PC-9 (cell line): ENCODE measurements at regions not wholly inside any gene's neighbourhood (a gene's known extent, or its start where the extent isn't known, plus 50 kb on each side); places are given as distances from the start of the nearest gene placed in this dataset.

Source experiments
- BruUV-seq: library from RNA; stranded (reverse); fragments of 400-500 nt; replicated peaks from 2 replicates; lab custom pipeline; 2021; lab: Mats Ljungman, UMichigan
- CTCF ChIA-PET: fragments of 300-600 bp; sonication (Branson Sonifier 250); formaldehyde crosslinking; loops from one replicate; lab custom pipeline; 2022; ENCODE audit warnings: antibody characterized with exemption; lab: Charles Lee
- POLR2A ChIA-PET: fragments of 300-600 bp; sonication (Branson Sonifier 250); formaldehyde crosslinking; loops from one replicate; lab custom pipeline; 2022; ENCODE audit warnings: antibody characterized with exemption; ENCODE audit not compliant: unreplicated experiment; lab: Charles Lee
- DNase-seq, 2 experiments: peaks; one replicate each; pipeline versions ENCODE4 v3.0.0 to v3.0.0-alpha.2; 2015 to 2022; ENCODE audit warnings: mixed read lengths in 1 of 2
- H2AFZ ChIP-seq: fragments of 200-600 bp; sonication (generic); 2 replicates; pipeline ENCODE4 v1.8.1; 2017; ENCODE audit warnings: antibody characterized with exemption
- H3F3A ChIP-seq: fragments of 200-600 bp; sonication (generic); 2 replicates; pipeline ENCODE4 v1.8.1; 2017; ENCODE audit warnings: antibody characterized with exemption, mild to moderate bottlenecking, low read depth; ENCODE audit not compliant: insufficient read depth
- H3K27ac ChIP-seq: fragments of 200-600 bp; sonication (generic); 2 replicates; pipeline ENCODE4 v1.6.1; 2016; ENCODE audit warnings: mixed run types
- H3K27me3 ChIP-seq: fragments of 200-600 bp; sonication (generic); 2 replicates; pipeline ENCODE4 v1.6.1; 2016; ENCODE audit warnings: low read depth, mixed run types; ENCODE audit not compliant: insufficient read depth
- H3K36me3 ChIP-seq: fragments of 200-600 bp; sonication (generic); 2 replicates; pipeline ENCODE4 v1.6.1; 2016; ENCODE audit warnings: low read depth, mixed run types
- H3K4me1 ChIP-seq: fragments of 200-600 bp; sonication (generic); replicated peaks from 2 replicates; pipeline ENCODE4 v1.6.1; 2016; ENCODE audit warnings: mixed run types; ENCODE audit not compliant: insufficient read depth
- H3K4me2 ChIP-seq: fragments of 200-600 bp; sonication (generic); 2 replicates; pipeline ENCODE4 v1.6.1; 2017; ENCODE audit warnings: mixed run types
- H3K4me3 ChIP-seq: fragments of 200-600 bp; sonication (generic); 2 replicates; pipeline ENCODE4 v1.6.1; 2016; ENCODE audit warnings: mixed run types
- H3K79me2 ChIP-seq: fragments of 200-600 bp; sonication (generic); 2 replicates; pipeline ENCODE4 v1.6.1; 2017; ENCODE audit warnings: low read depth, mixed run types
- H3K9me2 ChIP-seq: fragments of 200-600 bp; sonication (generic); 2 replicates; pipeline ENCODE4 v1.8.1; 2017; ENCODE audit warnings: mild to moderate bottlenecking; ENCODE audit not compliant: insufficient read depth
- H3K9me3 ChIP-seq: fragments of 200-600 bp; sonication (generic); 2 replicates; pipeline ENCODE4 v1.8.1; 2016; ENCODE audit warnings: low read depth; ENCODE audit not compliant: insufficient read depth
- H4K20me1 ChIP-seq: fragments of 200-600 bp; sonication (generic); 2 replicates; pipeline ENCODE4 v1.8.1; 2017; ENCODE audit not compliant: insufficient read depth
- CTCF ChIP-seq: fragments of 200-600 bp; sonication (generic); conservative IDR thresholded peaks from 2 replicates; pipeline ENCODE4 v1.6.1; 2017; ENCODE audit warnings: mixed run types, antibody characterized with exemption, mild to moderate bottlenecking, moderate library complexity
- EZH2 ChIP-seq: fragments of 200-600 bp; sonication (generic); IDR thresholded peaks from 2 replicates; pipeline ENCODE4 v1.8.0; 2017; ENCODE audit warnings: antibody characterized with exemption, low read depth
- intact Hi-C: fragments of 100-400 bp; cut with micrococcal nuclease; formaldehyde crosslinking; loops from one replicate; pipeline ENCODE4 v1.10.0; 2022; ENCODE audit not compliant: unreplicated experiment

GRCh38 chr1:87878873-87879272, 550.2 kb downstream of the LMO4 start:
- Histone ChIP-seq H3K9me3 (no peaks in the 10 kb centered on the region), H4K20me1 (no peaks in the 10 kb centered on the region), H2AFZ (no peak overlapping the region), H3K27ac (no peak overlapping the region), H3K4me2 (no peak overlapping the region), H3K4me1 (no peaks in the 10 kb centered on the region), H3K9me2 (no peaks in the 10 kb centered on the region; the same call in 1 of the 2 replicates), H3F3A (no peaks in the 10 kb centered on the region), H3K4me3 (no peak overlapping the region), H3K27me3 (no peaks in the 10 kb centered on the region), H3K79me2 (no peaks in the 10 kb centered on the region), H3K36me3 (no peaks in the 10 kb centered on the region)
- BruUV-seq = no TSS peak
- intact Hi-C loops = no loop called here
- ChIA-PET CTCF (no interaction called here), POLR2A (no interaction called here)
- no peak for DNase-seq
- TF ChIP-seq CTCF (no peak), EZH2 (no peak)

GRCh38 chr1:87880098-87880760, 551.5 kb downstream of the LMO4 start:
- Histone ChIP-seq H3K36me3 (no peaks in the 10 kb centered on the region), H3K4me1 (no peaks in the 10 kb centered on the region), H3K27ac (no peak overlapping the region), H3K4me2 (no peak overlapping the region), H3F3A (no peaks in the 10 kb centered on the region), H4K20me1 (no peaks in the 10 kb centered on the region), H3K9me2 (no peaks in the 10 kb centered on the region; the same call in 1 of the 2 replicates), H3K27me3 (no peaks in the 10 kb centered on the region), H3K9me3 (no peaks in the 10 kb centered on the region), H2AFZ (no peak overlapping the region), H3K79me2 (no peaks in the 10 kb centered on the region), H3K4me3 (no peak overlapping the region)
- ChIA-PET CTCF (interaction anchor here (0.6 kb wide), 1 partner anchor 846 kb away, joined by 6 read pairs; no protein-coding TSS in a partner anchor), POLR2A (no interaction called here)
- no peak for TF ChIP-seq EZH2
- TF ChIP-seq CTCF = no peak
- intact Hi-C loops = no loop called here
- no peak for DNase-seq
- BruUV-seq = no TSS peak

DNA sequence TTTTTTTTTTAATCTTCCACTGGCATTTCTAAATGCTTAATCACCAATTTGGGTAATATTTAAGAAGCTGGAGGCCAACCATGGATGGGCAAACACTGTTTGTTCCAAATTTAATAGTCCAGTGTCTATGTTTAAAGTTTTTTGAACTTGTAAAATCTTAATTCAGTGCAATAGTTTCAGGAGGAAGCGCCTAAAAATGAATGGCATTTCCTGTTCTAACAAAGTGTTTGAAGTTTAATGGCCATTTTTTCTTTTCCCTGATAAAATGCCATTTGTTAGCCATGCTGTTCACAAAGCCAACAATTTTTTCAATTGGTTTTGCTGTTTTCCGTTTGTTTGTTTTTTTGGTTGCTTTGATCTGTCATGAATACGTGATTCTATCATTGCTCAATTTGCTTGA, 552.1 kb downstream of the LMO4 start:
- BruUV-seq = no TSS peak
- Histone ChIP-seq H3K27ac (no peak overlapping the region), H2AFZ (no peak overlapping the region), H3K4me3 (no peak overlapping the region), H4K20me1 (no peaks in the 10 kb centered on the region), H3K79me2 (no peaks in the 10 kb centered on the region), H3K36me3 (no peaks in the 10 kb centered on the region), H3K27me3 (no peaks in the 10 kb centered on the region), H3F3A (no peaks in the 10 kb centered on the region), H3K9me2 (no peaks in the 10 kb centered on the region; the same call in 1 of the 2 replicates), H3K9me3 (no peaks in the 10 kb centered on the region), H3K4me2 (no peak overlapping the region), H3K4me1 (no peaks in the 10 kb centered on the region)
- TF ChIP-seq EZH2 (no peak), CTCF (no peak)
- intact Hi-C loops = no loop called here
- ChIA-PET CTCF (interaction anchor here (0.6 kb wide), 1 partner anchor 847 kb away, joined by 6 read pairs; no protein-coding TSS in a partner anchor), POLR2A (no interaction called here)
- DNase-seq = no peak
